Activated CD8-positive, alpha-beta memory T cell treated with anti-CD3 and anti-CD28 coated beads, Interleukin-2, amount 50 U/mL, for 24 hours (primary cell): ENCODE measurements at regions not wholly inside any gene's neighbourhood (a gene's known extent, or its start where the extent isn't known, plus 50 kb on each side); places are given as distances from the start of the nearest gene placed in this dataset.
"Not testable (repeated sequence)": the region's sequence is repeated elsewhere in the genome, so short reads cannot be mapped to it uniquely, and the experiment has no call there.

ENCODE experiments used
- DNase-seq: peaks from one replicate; pipeline ENCODE4 v3.0.0-alpha.2; 2020; ENCODE audit errors: extremely low read depth

DNA sequence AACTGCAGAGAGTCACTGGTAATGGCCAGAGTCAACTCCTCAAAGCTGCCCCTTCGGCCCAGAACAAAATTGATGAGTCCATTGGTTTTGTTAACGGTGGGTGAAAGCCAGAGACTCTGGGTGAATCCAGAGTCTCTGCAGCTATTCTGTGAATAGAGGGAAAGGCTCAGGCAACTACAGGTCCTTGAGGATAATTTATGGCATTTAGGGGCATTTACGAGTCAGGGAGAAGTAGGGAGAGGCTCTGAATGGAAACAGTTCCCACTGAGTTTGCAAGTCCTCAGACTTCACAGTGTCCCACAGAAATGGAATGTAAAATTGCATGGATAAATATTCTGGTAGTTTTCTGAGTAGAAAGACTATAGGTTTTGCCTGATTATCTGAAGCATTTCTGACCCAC is 257.8 kb downstream of the SEC61B start:
- DNase-seq = no peak

GRCh38 chr9:99485459-99485858 is 263.4 kb downstream of the SEC61B start:
- no peak for DNase-seq

DNA sequence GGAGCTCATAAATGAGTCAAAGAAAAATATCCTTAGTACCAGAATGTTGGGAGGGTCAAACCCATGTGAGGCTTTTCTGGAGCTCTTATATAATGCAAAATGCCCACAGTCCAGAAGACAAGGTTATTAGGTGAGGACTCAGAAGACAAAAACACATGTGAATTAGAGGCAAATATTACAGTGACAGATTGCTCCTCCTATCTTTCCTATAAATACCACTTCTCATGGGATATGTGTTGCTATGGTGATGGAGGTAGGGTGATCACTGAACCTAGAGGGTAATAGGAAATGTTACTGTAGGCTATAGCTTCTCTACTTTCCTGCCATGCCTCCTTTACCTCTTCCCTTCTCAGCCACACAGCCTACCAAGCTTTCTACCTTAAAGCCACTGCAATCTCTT is 264.6 kb downstream of the SEC61B start:
- DNase-seq = no peak

DNA sequence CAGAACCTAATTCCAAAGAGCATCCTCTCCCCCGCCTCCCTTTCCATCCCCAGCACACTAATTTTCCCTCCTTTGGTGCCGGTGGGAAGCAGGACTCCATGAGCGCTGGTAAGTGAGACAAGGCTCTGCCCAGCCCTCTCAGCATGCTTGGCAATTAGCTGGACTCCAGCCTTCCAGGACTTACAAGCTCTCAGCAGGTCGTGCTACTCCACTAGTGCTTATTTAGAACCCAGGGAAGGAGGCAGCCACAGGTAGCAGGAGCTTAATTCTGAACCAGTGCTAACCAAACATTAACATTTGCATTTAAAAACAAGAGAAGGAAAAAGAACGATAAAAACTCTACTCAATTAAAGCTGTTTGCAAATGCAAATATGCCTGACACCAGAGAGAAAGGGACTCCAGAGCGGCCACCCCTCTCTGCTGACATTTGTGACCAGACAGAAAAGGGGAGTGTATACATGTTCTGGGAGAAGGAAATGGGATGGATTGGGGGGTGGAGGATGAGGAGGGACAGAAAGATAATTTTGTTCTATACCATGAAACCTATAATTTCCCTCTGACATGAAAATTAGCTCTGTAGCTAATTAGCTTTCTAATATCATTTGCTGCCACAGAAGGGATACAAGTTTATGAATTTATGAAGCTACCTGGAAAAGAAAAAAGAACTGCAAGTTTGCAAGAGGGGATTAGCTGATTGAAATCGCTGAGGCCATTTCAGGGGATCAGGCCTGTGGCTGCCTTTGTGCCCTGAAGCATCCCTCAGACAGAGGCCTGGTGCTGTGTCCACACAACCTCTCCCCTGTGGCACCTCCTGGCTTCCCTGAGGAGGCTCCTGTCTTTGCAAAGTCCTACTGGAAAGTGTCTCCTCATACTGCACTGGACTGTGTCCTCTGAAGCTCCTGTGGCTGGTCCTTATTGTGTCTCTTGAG is 266.3 kb downstream of the SEC61B start:
- DNase-seq = no peak

DNA sequence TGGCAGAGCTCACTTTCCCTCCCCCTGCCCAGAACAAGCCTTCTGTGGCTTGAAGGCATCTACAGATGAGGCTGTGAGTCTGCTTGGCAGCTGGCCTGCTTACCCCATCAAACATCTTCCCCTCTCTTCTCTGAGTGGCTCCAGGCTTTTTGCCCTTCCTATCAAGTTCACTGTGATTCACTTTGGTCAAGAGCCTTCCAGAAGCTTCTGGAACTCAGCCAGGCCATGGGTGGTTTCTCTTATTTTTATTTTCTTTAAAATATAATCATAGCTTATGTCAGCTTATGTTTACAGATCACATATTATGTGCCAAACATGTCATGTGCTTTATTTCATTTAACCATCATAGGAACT is 267.0 kb downstream of the SEC61B start:
- no peak for DNase-seq

DNA sequence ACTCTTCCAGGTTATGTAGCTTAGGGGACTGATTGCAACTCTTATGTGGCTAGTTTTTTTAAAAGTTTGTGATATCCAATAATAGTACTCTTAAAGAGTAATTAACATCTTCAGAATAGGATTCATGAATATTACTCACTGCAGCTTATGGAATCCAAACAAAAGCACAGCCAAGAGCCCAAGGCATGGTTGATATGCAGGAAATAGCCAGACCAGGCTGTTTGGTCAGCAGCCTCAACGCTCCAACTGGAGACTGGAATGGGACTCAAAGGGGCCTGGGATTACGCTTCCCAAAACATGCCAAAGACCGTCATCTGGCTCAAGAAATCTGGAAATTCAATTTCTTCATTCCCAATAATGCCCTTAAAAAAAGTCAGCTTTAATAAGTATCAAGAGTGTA is 268.6 kb downstream of the SEC61B start:
- no peak for DNase-seq

- no peak for DNase-seq
Observed at GRCh38 chr9:99491408-99492158, 269.5 kb downstream of the SEC61B start.

GRCh38 chr9:99497641-99498040 is 275.6 kb downstream of the SEC61B start:
- DNase-seq = no peak

DNA sequence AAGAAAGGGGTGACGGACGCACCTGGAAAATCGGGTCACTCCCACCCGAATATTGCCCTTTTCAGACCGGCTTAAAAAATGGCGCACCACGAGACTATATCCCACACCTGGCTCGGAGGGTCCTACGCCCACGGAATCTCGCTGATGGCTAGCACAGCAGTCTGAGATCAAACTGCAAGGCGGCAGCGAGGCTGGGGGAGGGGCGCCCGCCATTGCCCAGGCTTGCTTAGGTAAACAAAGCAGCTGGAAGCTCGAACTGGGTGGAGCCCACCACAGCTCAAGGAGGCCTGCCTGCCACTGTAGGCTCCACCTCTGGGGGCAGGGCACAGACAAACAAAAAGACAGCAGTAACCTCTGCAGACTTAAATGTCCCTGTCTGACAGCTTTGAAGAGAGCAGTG is 276.9 kb downstream of the SEC61B start:
- DNase-seq = not testable (repeated sequence)

- DNase-seq = no peak
Observed at GRCh38 chr9:99505936-99506335, 283.9 kb downstream of the SEC61B start.

DNA sequence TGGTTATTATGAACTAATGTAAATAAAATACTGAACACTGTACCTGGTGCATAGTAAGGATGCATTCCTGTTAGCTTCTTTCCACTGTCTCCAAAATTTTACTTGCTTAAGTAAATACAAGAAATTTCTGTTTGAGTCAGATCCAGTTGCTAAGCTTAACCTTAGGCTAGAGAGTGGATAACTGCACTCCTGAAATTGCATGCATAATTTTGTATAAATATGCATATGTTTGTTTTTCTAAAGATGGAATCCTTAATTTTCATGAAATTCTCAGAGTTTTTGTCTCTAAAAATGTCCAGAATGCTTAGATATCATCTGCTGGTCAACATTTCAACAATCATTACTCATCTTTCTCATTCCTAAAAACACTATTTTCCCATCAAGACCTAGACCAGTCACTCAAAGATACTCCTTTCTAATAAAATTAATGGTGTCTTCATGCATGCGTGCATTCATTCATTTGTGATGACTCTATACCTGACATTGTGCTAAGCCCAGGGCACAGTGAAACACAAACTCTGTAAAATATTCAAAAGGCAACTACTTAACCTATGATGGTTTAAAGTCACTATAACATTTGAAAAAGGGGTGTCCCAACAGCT is 284.8 kb downstream of the SEC61B start:
- no peak for DNase-seq

DNA sequence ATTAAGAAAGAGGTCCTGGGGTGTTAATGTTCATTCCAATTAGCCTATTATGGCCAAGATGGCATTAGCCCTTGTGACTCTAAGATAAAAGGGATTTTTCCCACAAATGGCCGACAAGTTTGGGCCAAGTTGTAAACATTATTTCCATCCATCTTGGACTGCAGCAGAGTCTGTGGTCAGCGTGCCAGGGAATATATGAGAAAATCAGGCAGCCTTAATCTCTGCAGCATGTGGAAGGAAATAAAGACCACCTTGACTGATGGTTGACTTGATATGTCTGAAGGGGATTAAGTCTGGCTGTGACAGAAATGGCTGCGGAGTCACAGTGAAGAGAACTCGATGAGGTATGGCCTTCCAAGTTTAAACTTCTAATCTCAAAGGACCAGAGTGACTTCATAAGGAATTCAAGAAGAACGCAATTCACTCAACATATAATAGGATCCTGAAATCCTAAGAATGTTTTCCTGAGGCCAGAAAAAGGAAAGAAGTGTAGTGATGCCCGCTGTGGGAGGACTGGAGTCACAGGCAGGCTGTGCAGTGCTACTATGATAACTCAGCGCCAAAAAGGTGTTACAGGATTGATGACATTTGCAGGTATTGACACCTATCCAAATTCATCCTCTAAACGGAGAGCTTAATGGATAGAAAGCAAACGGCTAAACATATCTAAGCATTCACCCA is 287.1 kb downstream of the SEC61B start:
- no peak for DNase-seq

DNA sequence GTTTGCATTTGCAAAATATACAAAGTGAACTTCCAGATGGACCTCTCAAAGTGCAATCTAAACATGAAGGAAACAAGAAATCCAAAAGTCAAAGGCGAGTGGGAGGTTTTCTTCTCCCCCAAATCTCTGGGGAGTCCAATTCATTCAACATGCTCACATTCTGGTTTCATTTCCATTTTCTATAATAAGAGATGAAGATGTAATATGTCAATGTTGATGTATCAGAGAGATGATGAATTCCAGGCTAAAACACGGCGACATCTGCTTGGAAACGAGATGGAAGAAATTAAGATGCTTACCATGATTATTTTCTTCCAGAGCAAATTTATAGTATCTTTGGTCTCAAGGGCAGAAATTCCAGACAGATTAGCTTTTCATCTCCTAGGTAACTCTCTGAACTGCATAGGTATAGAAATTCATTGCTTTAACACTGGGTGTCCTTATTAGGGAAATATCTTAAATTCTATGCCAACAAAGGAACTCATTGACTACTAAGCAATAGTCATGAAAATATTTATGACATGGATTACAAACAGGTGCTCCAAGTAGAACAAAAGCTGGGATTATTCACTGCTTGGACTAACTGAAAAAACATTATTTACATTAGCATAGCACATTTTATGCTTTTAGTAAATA is 287.9 kb downstream of the SEC61B start:
- DNase-seq = no peak

DNA sequence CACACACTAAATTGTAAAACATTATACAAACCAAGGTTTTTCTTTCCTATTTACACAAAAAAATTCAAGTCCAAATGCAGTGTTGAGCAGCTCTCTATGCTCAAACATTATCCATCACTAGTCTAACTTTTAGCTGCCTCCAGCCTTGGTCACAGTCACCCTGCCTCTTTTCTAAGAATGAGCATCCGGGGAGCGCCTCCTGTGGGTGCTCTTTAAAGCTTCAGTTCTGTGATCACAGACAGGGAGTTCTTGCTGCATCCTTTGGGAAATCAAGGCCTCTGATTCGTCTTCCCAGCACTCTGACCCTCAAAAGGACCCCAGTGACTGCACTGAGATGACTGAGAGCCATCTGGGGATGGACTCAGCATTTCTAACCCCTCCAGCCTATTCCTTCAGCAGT is 289.6 kb downstream of the SEC61B start:
- DNase-seq = no peak

DNA sequence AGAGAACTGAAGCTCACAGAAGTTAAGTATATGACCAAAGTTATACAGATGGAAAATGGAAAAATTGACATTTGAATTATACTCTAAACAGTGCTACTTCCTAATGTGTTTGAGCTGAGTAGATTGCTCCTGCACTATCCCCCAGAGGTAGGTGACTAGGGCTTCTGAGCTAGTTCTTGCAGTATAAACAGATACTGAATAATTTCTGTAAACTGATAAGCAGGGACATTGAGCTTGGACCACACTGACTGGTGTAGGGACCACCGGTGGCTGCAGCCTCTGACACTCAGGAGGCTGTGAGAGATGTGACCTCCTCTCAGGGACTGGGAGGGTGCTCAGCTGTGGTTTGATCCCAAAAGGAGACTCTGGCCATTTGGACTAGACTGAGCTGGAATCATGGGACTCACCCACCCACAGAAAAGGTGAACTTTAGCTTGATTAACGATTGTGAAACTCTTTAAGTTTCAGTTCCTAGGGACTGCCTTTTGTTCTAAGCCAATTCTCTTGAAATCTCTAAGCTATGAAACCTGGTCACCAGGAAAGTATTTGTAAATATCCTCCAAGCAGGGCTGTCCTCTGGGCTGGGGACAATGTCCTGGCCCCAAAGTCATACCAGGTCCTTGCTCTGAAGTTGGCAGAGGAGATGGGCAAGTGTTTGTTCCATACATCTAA is 291.5 kb downstream of the SEC61B start:
- no peak for DNase-seq

DNA sequence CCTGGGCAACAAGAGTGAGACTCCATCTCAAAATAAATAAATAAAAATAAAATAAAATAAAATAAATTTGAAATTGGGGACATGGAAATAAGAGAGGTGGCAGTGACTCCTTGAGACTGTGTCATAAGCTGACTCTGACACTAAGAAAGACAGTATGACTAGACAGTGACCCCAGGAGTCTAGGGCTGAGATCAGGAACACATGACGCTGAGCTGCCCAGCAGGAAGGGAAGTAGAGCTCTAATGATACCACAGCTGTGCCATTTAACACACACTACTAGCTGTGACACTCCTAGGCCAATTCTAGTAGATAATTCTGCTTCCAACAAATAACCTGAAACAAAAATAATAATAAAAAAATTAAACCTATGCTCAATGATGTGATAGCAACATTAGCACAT is 293.0 kb downstream of the SEC61B start:
- no peak for DNase-seq

DNA sequence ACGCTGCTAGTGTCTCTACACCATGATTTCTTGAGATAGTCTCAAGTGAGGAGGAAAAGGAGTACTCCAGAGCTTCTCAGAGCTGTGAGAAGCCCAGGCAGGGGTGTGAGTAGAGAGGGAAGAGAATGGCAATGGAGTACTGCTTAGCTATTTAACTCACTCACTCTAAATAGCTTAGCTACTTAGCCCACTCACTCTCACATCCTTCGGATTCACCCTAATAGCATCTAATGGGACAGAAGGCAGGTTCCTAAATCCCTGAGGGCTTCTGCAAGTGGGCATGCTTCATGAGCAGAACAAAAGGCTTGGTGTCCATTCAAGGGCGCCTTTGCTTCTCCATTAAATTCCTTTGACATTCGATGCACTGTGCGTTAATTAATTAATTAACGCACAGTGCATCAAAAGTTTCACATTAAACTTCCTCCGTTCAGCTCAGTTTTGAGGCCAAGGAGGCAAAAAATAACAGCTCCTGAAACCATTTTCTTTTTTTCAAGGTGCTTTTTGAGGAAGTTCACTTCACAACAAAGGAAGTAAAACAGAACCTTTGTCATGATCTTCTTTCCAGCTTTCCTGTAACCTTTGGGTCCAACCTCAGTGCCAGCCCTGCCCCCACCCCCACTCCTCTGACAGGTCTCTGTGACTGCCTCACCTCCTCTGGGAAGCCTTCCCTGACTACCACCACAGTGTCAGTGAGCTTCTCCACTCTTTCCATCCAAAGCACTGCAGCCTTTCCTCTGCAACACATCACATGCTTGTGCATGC is 294.0 kb downstream of the SEC61B start:
- DNase-seq = no peak

GRCh38 chr9:99516657-99517049 is 294.6 kb downstream of the SEC61B start:
- DNase-seq = no peak

DNA sequence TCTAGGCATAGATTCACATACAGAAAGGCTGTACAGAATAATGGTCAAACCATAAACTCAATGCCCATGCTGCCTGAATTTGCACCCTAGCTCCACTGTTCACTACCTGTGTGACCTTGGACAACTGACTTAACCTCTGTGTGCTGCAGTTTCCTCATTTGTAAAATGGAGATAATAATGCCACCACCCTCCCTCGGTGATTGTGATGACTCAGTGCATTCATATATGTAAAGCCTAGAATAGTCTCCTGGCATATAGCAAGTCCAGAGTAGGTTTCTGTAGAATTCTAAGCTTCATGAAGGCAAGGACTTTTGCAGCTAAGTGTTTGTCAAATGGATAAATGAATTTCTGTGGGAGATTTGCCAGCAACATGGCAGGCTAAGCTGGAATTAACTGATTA is 297.8 kb upstream of the NR4A3 start:
- DNase-seq = no peak

GRCh38 chr9:99531313-99531712 is 290.4 kb upstream of the NR4A3 start:
- no peak for DNase-seq
